ENCODE measurements at regions not wholly inside any gene's neighbourhood (a gene's known extent, or its start where the extent isn't known, plus 50 kb on each side); places are given as distances from the start of the nearest gene placed in this dataset.
"Not testable (repeated sequence)": the region's sequence is repeated elsewhere in the genome, so short reads cannot be mapped to it uniquely, and the experiment has no call there.

DNA sequence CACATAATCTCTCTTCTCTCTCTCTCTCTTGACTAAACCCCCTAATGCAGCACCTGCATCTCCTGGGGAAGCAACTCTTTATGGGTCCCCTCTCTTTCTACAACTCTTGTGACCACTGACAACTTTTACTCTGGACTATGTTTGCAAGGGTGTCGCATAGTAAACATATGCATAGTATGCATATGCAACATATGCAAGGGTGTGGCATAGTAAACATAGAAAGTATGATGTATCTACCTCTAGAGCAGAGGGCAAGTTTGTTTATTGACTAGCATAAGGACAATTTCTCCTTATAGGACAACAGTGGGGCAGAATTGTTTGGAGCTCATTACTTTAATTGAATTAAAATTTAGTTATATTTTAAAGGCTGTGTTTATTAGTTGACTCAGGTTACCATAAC lies 462.5 kb downstream of the AMY1C start:
- TF ChIP-seq, protein P1, sequence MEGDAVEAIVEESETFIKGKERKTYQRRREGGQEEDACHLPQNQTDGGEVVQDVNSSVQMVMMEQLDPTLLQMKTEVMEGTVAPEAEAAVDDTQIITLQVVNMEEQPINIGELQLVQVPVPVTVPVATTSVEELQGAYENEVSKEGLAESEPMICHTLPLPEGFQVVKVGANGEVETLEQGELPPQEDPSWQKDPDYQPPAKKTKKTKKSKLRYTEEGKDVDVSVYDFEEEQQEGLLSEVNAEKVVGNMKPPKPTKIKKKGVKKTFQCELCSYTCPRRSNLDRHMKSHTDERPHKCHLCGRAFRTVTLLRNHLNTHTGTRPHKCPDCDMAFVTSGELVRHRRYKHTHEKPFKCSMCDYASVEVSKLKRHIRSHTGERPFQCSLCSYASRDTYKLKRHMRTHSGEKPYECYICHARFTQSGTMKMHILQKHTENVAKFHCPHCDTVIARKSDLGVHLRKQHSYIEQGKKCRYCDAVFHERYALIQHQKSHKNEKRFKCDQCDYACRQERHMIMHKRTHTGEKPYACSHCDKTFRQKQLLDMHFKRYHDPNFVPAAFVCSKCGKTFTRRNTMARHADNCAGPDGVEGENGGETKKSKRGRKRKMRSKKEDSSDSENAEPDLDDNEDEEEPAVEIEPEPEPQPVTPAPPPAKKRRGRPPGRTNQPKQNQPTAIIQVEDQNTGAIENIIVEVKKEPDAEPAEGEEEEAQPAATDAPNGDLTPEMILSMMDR (IDR thresholded peaks at IDR 0.05) = no peak
- TF ChIP-seq POLR2AphosphoS5 (IDR thresholded peaks at IDR 0.05) (no peak), POLR2A (IDR thresholded peaks at IDR 0.05) (no peak), EP300 (IDR thresholded peaks at IDR 0.05) (no peak)
- no peak overlapping the region for H3K27ac ChIP-seq
- ATAC-seq (ENCODE audit: low FRiP score in 2 of 2) (no peak), DNase-seq (no peak)
- H3K36me3 ChIP-seq = no peaks in the 10 kb centered on the region
- H3K4me1 ChIP-seq = no peaks in the 10 kb centered on the region
- H3K27me3 ChIP-seq = no peaks in the 10 kb centered on the region
- peaks cover 0 to 3% (median under 1%) of the 10 kb centered on the region in 4 donors for H3K9me3 ChIP-seq
- WGBS, 2 donors = 76 to 78% methylated on average over 1 of the region's 1 CpG
- H3K4me3 ChIP-seq = no peak overlapping the region

DNA sequence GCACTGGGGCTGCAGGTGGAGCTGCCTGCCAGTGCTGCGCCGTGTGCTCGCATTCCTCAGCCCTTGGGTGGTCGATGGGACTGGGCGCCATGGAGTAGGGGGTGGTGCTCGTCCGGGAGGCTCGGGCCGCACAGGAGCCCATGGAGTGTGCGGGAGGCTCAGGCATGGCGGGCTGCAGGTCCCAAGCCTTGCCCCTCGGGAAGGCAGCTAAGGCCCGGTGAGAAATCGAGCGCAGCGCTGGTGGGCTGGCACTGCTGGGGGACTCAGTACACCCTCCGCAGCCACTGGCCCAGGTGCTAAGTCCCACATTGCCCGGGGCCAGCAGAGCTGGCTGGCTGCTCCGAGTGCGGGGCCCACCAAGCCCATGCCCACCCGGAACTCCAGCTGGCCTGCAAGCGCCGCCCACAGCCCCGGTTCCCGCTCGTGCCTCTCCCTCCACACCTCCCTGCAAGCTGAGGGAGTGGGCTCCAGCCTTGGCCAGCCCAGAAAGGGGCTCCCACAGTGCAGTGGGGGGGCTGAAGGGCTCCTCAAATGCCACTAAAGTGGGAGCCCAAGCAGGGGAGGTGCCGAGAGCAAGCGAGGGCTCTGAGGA lies 467.8 kb downstream of the AMY1C start:
- not testable (repeated sequence) for H3K36me3 ChIP-seq; H3K27ac ChIP-seq; H3K4me3 ChIP-seq; H3K27me3 ChIP-seq; ATAC-seq (ENCODE audit: low FRiP score in 2 of 2); H3K9me3 ChIP-seq; H3K4me1 ChIP-seq
- WGBS, 2 donors = 91 to 97% methylated on average over 7 to 28 of the region's 28 CpGs
- DNase-seq = peak in 1 of 2 donors; percentile 67

DNA sequence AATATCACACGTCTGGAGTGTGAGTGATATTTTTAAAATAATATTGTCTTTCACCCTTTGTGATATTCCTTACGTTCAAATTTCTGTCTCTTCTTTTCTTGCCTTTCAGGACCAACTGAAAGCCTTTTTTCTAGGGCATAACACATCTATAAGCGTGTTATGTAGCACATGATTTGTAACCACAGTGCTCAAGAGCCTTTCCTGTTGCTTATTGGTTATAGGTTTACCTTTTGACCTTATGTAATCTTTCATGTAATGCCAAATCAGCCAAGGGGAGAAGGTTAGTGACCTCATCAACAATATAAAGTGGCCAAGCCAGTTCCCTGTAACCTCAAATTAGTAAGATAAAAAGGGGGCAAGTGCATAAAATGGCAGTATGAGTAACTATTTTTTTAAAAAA lies 480.2 kb downstream of the AMY1C start:
- Histone ChIP-seq H3K27me3 (no peaks in the 10 kb centered on the region), H3K36me3 (no peaks in the 10 kb centered on the region), H3K27ac (no peak overlapping the region), H3K4me3 (no peak overlapping the region), H3K9me3 (no peaks in the 10 kb centered on the region), H3K4me1 (no peaks in the 10 kb centered on the region)
- DNase-seq (no peak), ATAC-seq (ENCODE audit: low FRiP score in 2 of 2) (no peak)
- TF ChIP-seq POLR2A (IDR thresholded peaks at IDR 0.05) (no peak), EP300 (IDR thresholded peaks at IDR 0.05) (no peak)
- TF ChIP-seq, protein P1 (IDR thresholded peaks at IDR 0.05) = no peak
- 43 to 44% methylated on average over 3 of the region's 3 CpGs for WGBS, 2 donors

DNA sequence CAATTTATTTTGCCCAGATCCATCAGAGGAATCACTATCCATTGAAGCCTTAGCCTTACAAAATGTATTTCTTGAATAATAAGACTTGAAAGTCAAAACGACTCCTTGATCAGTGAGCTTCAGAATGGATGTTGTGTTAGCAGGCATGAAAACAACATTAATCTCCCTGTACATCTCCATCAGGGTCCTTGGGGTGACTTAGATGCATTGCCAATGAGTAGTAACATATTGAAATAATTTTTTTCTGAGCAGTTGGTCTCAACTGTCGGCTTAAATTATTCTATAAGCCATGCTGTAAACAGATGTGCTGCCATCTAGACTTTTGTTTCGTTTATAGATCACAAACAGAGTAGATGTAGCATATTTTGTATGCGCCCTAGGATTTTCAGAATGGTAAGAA lies 482.0 kb downstream of the AMY1C start:
- WGBS, 2 donors = 63 to 68% methylated on average over 4 of the region's 4 CpGs
- H3K27ac ChIP-seq = no peak overlapping the region
- H3K36me3 ChIP-seq = no peaks in the 10 kb centered on the region
- DNase-seq = no peak
- H3K27me3 ChIP-seq = no peaks in the 10 kb centered on the region
- H3K4me3 ChIP-seq = no peak overlapping the region
- H3K9me3 ChIP-seq = no peaks in the 10 kb centered on the region
- no peaks in the 10 kb centered on the region for H3K4me1 ChIP-seq
- TF ChIP-seq POLR2AphosphoS5 (IDR thresholded peaks at IDR 0.05) = no peak
- no peak for TF ChIP-seq POLR2A (IDR thresholded peaks at IDR 0.05)
- TF ChIP-seq, protein P1 (IDR thresholded peaks at IDR 0.05) = no peak
- TF ChIP-seq EP300 (IDR thresholded peaks at IDR 0.05) = no peak
- no peak for ATAC-seq (ENCODE audit: low FRiP score in 2 of 2)

DNA sequence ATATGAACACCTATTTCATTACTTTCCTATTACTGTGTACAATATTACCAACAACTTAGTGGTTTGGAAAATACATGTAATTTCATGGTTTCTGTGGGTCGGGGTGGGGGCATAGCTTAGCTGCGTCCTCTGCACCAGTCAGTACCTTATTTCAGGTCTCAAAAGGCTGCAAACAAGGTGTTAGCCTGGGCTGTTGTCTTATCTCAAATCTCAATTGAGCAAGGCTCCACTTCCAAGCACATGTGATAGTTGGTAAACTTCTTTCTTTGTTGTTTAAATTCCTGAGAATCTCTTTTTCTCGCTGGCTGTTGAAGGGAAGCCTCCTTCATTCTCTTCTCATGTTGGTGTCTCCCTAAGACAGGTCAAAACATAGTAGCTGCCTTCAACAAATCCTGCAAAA lies 485.4 kb downstream of the AMY1C start:
- Histone ChIP-seq H3K27ac (no peak overlapping the region), H3K27me3 (no peaks in the 10 kb centered on the region), H3K36me3 (no peaks in the 10 kb centered on the region), H3K4me3 (no peak overlapping the region), H3K9me3 (no peaks in the 10 kb centered on the region), H3K4me1 (no peaks in the 10 kb centered on the region)
- ATAC-seq (ENCODE audit: low FRiP score in 2 of 2) = no peak
- no peak for DNase-seq
- TF ChIP-seq POLR2AphosphoS5 (IDR thresholded peaks at IDR 0.05) (no peak), EP300 (IDR thresholded peaks at IDR 0.05) (no peak)
- 30 to 35% methylated on average over 3 of the region's 3 CpGs for WGBS, 2 donors

DNA sequence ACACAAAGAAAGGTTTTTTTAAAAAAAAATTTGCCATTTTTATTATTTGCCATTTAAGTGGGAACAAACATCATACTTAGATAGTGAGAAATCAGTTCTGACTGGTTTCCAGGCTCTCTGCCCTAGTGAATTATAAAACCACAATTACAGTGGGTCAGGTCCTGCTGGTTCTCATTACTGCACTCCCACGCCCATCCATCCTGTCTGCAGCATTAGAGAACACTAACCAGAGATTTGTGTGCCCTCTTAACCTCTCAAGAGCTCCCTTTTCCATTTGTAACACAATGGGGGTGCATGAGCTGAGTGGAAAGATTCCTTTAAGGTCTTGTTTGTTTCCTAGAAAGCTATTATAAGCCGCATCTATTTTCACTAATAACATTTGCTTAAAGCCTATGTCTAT lies 489.3 kb downstream of the AMY1C start:
- TF ChIP-seq POLR2A (IDR thresholded peaks at IDR 0.05) (no peak), EP300 (IDR thresholded peaks at IDR 0.05) (no peak), POLR2AphosphoS5 (IDR thresholded peaks at IDR 0.05) (no peak)
- TF ChIP-seq, protein P1 (IDR thresholded peaks at IDR 0.05) = no peak
- no peak for ATAC-seq (ENCODE audit: low FRiP score in 2 of 2)
- no peak for DNase-seq
- H3K36me3 ChIP-seq = no peaks in the 10 kb centered on the region
- no peak overlapping the region for H3K4me3 ChIP-seq
- H3K4me1 ChIP-seq = no peaks in the 10 kb centered on the region
- no peaks in the 10 kb centered on the region for H3K27me3 ChIP-seq
- no peaks in the 10 kb centered on the region for H3K9me3 ChIP-seq
- H3K27ac ChIP-seq = no peak overlapping the region
- 44 to 45% methylated on average over 2 of the region's 2 CpGs for WGBS, 2 donors
